NB4 (cell line): ENCODE measurements at regions not wholly inside any gene's neighbourhood (a gene's known extent, or its start where the extent isn't known, plus 50 kb on each side); places are given as distances from the start of the nearest gene placed in this dataset.

ENCODE experiments used
- DNase-seq: peaks from one replicate; pipeline ENCODE4 v3.0.0; 2010; ENCODE audit warnings: low read depth
- H3K4me3 ChIP-seq: one replicate; pipeline ENCODE4 v1.5.1; 2011; ENCODE audit warnings: mild to moderate bottlenecking, low read depth, low read length, moderate library complexity
- MYC ChIP-seq: IDR thresholded peaks from 2 replicates; pipeline ENCODE4 v1.6.1; 2011; ENCODE audit warnings: low read depth, low read length
- POLR2A ChIP-seq: IDR thresholded peaks from 2 replicates; pipeline ENCODE4 v1.6.1; 2011; ENCODE audit warnings: mild to moderate bottlenecking; ENCODE audit not compliant: insufficient read length; ENCODE audit errors: extremely low read depth
- TF ChIP-seq, protein P1 (sequence below): IDR thresholded peaks from 2 replicates; pipeline ENCODE4 v1.6.1; 2011; ENCODE audit warnings: low read depth, low read length
- TF ChIP-seq, protein P2 (sequence below): IDR thresholded peaks from one replicate; pipeline ENCODE4 v1.5.1; 2012; ENCODE audit warnings: low read depth, low read length

DNA sequence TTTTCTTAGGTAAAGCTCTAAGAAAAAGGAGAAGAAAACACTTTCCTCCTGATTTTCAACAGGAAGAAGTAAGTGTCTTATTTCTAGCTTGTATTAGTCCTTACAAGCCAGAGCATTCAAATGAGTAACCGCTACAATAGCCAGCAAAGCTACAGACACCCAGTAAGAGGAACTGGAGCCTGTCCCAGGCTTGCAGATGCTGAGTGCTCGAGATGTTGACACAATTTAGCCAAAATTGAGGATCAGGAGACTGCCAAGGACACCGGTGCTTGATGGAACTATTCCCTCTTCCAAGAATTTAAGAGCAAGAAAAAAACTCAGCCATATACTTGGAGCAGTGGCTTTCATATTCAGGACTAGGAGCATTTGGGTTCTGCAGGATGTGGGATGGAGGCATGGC, 149.3 kb upstream of the DPP6 start:
- no peak for DNase-seq
- no peak for TF ChIP-seq MYC
- TF ChIP-seq, protein P1, sequence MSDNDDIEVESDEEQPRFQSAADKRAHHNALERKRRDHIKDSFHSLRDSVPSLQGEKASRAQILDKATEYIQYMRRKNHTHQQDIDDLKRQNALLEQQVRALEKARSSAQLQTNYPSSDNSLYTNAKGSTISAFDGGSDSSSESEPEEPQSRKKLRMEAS: no peak
- TF ChIP-seq, protein P2, sequence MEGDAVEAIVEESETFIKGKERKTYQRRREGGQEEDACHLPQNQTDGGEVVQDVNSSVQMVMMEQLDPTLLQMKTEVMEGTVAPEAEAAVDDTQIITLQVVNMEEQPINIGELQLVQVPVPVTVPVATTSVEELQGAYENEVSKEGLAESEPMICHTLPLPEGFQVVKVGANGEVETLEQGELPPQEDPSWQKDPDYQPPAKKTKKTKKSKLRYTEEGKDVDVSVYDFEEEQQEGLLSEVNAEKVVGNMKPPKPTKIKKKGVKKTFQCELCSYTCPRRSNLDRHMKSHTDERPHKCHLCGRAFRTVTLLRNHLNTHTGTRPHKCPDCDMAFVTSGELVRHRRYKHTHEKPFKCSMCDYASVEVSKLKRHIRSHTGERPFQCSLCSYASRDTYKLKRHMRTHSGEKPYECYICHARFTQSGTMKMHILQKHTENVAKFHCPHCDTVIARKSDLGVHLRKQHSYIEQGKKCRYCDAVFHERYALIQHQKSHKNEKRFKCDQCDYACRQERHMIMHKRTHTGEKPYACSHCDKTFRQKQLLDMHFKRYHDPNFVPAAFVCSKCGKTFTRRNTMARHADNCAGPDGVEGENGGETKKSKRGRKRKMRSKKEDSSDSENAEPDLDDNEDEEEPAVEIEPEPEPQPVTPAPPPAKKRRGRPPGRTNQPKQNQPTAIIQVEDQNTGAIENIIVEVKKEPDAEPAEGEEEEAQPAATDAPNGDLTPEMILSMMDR: no peak
- no peak for TF ChIP-seq POLR2A
- H3K4me3 ChIP-seq: no peak overlapping the region

DNA sequence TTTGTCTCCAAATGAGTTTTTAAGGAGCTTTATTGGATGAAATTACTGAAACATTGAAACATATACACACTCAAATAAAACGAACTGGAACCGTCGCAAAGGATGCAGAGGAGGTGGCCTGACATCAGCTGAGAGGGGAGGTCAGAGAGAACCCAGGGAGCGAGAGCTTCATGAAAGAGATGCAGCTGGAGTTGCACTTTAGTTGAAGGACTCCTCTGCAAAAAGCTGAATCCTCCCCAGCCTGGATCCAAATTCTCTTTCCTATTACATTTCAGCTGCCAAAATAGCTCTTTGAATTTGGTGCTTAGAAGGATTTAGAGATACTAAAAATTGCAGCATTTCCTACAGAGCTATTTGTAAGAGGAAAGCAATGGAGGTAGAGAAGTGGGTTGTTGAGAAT, 140.0 kb upstream of the DPP6 start:
- TF ChIP-seq, protein P2: no peak
- TF ChIP-seq, protein P1: no peak
- TF ChIP-seq MYC: no peak
- TF ChIP-seq POLR2A: no peak
- DNase-seq: no peak
- no peak overlapping the region for H3K4me3 ChIP-seq

DNA sequence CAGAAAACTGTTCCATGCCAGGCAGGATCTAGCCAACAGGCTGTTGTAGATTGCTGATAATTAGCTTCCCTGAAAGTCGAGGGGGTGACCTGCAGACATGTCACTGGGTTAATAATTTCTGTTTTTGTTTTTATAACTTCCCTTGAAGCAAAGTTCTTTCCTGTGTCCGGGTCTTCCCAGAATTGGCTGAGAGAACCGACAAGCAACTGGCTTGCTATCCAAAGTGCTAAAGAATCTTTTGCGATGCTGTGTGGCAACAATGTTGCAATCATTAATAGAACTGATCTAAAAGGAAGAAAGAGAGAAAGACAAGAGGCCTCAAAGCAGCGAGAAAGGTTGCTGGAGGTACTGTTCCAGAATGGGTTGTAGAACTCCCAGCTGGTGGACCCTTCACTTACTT, 132.1 kb upstream of the DPP6 start:
- no peak for DNase-seq
- H3K4me3 ChIP-seq: no peak overlapping the region
- TF ChIP-seq, protein P2: no peak
- TF ChIP-seq POLR2A (no peak), MYC (no peak)
- TF ChIP-seq, protein P1: no peak

DNA sequence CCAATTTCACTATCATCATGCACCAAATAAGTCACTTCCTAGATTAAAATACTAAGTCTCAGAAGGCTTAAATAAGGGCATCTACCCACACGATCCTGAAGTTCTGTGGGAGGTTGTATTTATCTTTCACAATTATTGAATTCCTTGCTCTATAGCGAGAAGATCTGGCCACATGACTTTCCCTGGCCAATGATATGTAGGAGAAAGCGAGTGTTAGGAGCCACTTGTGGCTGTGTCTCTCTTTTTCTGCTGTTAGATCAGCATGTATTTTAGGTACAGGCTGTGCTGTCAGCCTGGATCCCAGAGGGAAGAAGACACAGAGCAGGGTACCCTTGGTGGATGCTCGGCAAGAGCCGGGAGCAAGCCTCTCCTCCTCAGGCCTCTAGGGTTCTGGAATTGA, 131.3 kb upstream of the DPP6 start:
- TF ChIP-seq POLR2A: no peak
- TF ChIP-seq, protein P2: no peak
- TF ChIP-seq, protein P1: no peak
- TF ChIP-seq MYC: no peak

DNA sequence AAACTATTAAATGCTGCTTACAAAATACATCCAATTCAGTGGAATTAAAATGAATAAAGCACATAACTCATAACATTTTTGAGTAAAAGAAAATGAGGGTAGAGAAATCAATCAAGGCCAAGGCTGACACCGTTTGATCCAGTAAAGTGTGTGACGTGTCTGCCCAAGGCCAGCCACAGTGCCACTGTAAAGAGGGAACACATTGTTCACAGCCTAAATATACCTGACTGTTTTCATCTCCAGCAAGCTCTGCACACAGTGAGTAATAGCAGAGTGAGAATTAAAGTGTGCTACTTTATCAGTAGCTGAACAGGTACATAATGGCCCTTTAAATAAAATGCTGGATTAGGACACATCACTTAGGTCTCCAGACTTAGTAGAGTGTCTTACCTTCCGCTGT, 130.8 kb upstream of the DPP6 start:
- no peak for DNase-seq
- H3K4me3 ChIP-seq: no peak overlapping the region
- TF ChIP-seq, protein P1: no peak
- TF ChIP-seq POLR2A (no peak), MYC (no peak)
- TF ChIP-seq, protein P2: no peak

More for the DNA sequence above, 131.3 kb upstream of the DPP6 start:
- no peak for DNase-seq
- no peak overlapping the region for H3K4me3 ChIP-seq

DNA sequence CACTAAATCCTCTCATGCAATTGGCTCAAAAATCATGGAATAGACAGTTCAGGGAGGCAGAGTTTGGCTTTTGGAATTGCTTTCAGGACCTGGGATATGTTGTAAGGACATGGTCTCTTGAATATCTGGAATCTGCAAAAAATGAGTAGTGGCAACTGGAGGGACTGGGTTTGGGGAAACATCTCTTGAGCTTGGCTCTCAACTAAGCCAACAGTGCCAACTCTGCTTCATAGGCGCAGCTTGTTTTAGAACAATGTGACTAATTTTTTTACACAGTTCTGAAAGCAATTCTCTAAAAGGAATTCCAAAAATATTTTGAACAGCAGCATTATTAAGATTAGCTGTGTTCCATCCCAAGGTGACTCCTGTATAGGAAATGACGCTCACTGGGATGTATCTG, 121.5 kb upstream of the DPP6 start:
- H3K4me3 ChIP-seq: no peak overlapping the region
- DNase-seq: no peak
- no peak for TF ChIP-seq MYC
- TF ChIP-seq, protein P2: no peak
- TF ChIP-seq, protein P1: no peak
- TF ChIP-seq POLR2A: no peak
